ENCODE measurements at regions not wholly inside any gene's neighbourhood (a gene's known extent, or its start where the extent isn't known, plus 50 kb on each side); places are given as distances from the start of the nearest gene placed in this dataset.

DNA sequence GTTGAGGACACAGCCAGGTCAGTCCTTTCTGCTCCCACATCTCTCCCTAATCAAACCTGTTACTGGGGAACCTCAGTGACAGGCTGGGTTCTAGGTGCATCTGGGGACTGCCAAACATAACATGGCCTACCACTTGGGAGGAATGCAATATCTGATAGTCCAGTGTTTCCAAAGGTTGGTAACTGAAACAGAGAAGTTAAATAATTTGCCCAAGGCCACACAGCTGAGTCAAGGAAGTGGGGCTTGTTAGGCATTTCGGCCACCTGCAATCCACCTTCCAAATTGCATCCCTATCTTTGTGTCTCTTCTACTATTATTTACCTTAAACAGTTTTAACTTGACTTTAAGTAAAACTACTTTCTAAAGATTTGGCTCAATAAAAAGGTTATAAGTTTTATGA is 731.3 kb downstream of the UQCRFS1 start:
- BruUV-seq (replicated peaks) = no TSS peak
- H2AFZ ChIP-seq (ENCODE audit: low read depth, low read length) = no peak overlapping the region
- no peaks in the 10 kb centered on the region for H3K9me3 ChIP-seq (replicated peaks; ENCODE audit: control insufficient read depth, insufficient read depth, low read length)
- H3K79me2 ChIP-seq (ENCODE audit: control insufficient read depth, insufficient read depth, low read length) = no peaks in the 10 kb centered on the region
- intact Hi-C loops (cut with micrococcal nuclease) (no loop called here), dilution Hi-C loops (cut with MboI; ENCODE audit: extremely low pct_ligation_motif_present, low sequenced_read_pairs) (no loop called here)
- no peak for FAIRE-seq
- no peak overlapping the region for H3K4me2 ChIP-seq (ENCODE audit: insufficient read depth, low read length)
- DNase-seq (ENCODE audit: low read depth, low spot score) = no peak
- no peaks in the 10 kb centered on the region for H3K27me3 ChIP-seq (ENCODE audit: control insufficient read depth in 2 of 2, insufficient read depth in 2 of 2, low read length in 2 of 2)
- no peaks in the 10 kb centered on the region for H4K20me1 ChIP-seq (replicated peaks; ENCODE audit: control insufficient read depth, extremely low read depth, insufficient read depth, low read length)
- no peak overlapping the region for H3K4me3 ChIP-seq (replicated peaks in 1 of 3; ENCODE audit: insufficient read depth in 1 of 3, low read depth in 1 of 3, low read length in 3 of 3)
- no peak for TF ChIP-seq FOS (IDR thresholded peaks at IDR 0.05; ENCODE audit: borderline replicate concordance, insufficient read depth, low read length)
- TF ChIP-seq GATA2 (IDR thresholded peaks at IDR 0.05; ENCODE audit: insufficient read depth, insufficient read length, low read depth, low read length) = no peak
- TF ChIP-seq POLR2AphosphoS5 (IDR thresholded peaks at IDR 0.05; ENCODE audit: insufficient read depth, low read depth, low read length) = no peak
- no peaks in the 10 kb centered on the region for H3K9me1 ChIP-seq (replicated peaks; ENCODE audit: control insufficient read depth, extremely low read depth, insufficient read depth, low read length)
- no peaks in the 10 kb centered on the region for H3K4me1 ChIP-seq (ENCODE audit: control insufficient read depth, extremely low read depth, insufficient read depth, low read length)
- no peak overlapping the region for H3K27ac ChIP-seq (ENCODE audit: insufficient read depth, low read depth, low read length)
- no peak overlapping the region for H3K9ac ChIP-seq (replicated peaks; ENCODE audit: extremely low read depth, insufficient read depth, low read length)
- POLR2A ChIA-PET = no interaction called here
- CTCF ChIA-PET = no interaction called here
- no peaks in the 10 kb centered on the region for H3K36me3 ChIP-seq (ENCODE audit: control insufficient read depth in 2 of 2, extremely low read depth in 1 of 2, insufficient read depth in 2 of 2, low read length in 2 of 2)

DNA sequence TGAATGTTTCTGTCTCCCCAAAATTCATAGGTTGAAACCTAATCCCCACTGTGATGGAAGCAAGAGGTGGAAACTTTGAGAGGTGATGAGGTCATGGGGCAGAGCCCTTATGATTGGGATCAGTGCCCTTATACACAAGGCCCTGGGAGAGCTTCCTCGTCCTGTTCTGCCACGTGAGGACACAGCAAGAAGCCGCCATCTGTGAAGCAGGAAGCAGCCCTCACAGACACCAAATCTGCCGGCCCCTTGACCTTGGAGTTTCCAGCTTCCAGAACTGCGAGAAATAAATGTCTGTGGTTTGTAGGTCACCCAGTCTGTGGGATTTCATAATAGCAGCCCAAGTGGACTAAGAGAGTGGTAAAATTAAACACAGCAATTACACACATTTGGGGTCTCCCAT is 737.4 kb downstream of the UQCRFS1 start:
- Histone ChIP-seq H3K9me1 (replicated peaks; ENCODE audit: control insufficient read depth, extremely low read depth, insufficient read depth, low read length) (no peaks in the 10 kb centered on the region), H4K20me1 (replicated peaks; ENCODE audit: control insufficient read depth, extremely low read depth, insufficient read depth, low read length) (no peaks in the 10 kb centered on the region), H3K79me2 (ENCODE audit: control insufficient read depth, insufficient read depth, low read length) (no peaks in the 10 kb centered on the region), H2AFZ (ENCODE audit: low read depth, low read length) (no peak overlapping the region), H3K4me1 (ENCODE audit: control insufficient read depth, extremely low read depth, insufficient read depth, low read length) (no peaks in the 10 kb centered on the region), H3K27ac (ENCODE audit: insufficient read depth, low read depth, low read length) (no peak overlapping the region), H3K4me2 (ENCODE audit: insufficient read depth, low read length) (no peak overlapping the region), H3K9ac (replicated peaks; ENCODE audit: extremely low read depth, insufficient read depth, low read length) (no peak overlapping the region), H3K27me3 (ENCODE audit: control insufficient read depth in 2 of 2, insufficient read depth in 2 of 2, low read length in 2 of 2) (no peaks in the 10 kb centered on the region), H3K4me3 (replicated peaks in 1 of 3; ENCODE audit: insufficient read depth in 1 of 3, low read depth in 1 of 3, low read length in 3 of 3) (no peak overlapping the region), H3K36me3 (ENCODE audit: control insufficient read depth in 2 of 2, extremely low read depth in 1 of 2, insufficient read depth in 2 of 2, low read length in 2 of 2) (no peaks in the 10 kb centered on the region), H3K9me3 (replicated peaks; ENCODE audit: control insufficient read depth, insufficient read depth, low read length) (no peaks in the 10 kb centered on the region)
- ChIA-PET POLR2A (no interaction called here), CTCF (no interaction called here)
- no peak for TF ChIP-seq GATA2 (IDR thresholded peaks at IDR 0.05; ENCODE audit: insufficient read depth, insufficient read length, low read depth, low read length)
- TF ChIP-seq EZH2 (IDR thresholded peaks at IDR 0.05; ENCODE audit: borderline replicate concordance, low read depth, low read length, severe bottlenecking) = no peak
- no peak for DNase-seq (ENCODE audit: low read depth, low spot score)
- no TSS peak for BruUV-seq (replicated peaks)
- FAIRE-seq = no peak
- dilution Hi-C loops (cut with MboI; ENCODE audit: extremely low pct_ligation_motif_present, low sequenced_read_pairs) (no loop called here), intact Hi-C loops (cut with micrococcal nuclease) (no loop called here)

Data from endothelial cell of umbilical vein (primary cell).